A673 (cell line): ENCODE measurements at regions not wholly inside any gene's neighbourhood (a gene's known extent, or its start where the extent isn't known, plus 50 kb on each side); places are given as distances from the start of the nearest gene placed in this dataset.

Experiments used
- BruUV-seq: library from RNA; stranded (reverse); fragments of 400-500 nt; replicated peaks from 2 replicates; lab custom pipeline; 2021; lab: Mats Ljungman, UMichigan
- CTCF ChIA-PET: fragments of 300-600 bp; sonication (Branson Sonifier 250); formaldehyde crosslinking; loops from one replicate; lab custom pipeline; 2022; ENCODE audit warnings: antibody characterized with exemption; lab: Charles Lee
- POLR2A ChIA-PET: fragments of 300-600 bp; sonication (Branson Sonifier 250); formaldehyde crosslinking; loops from one replicate; lab custom pipeline; 2022; ENCODE audit warnings: antibody characterized with exemption; ENCODE audit not compliant: low non-redundant PET; lab: Charles Lee
- DNase-seq: peaks from one replicate; pipeline ENCODE4 v3.0.0-alpha.2; 2015; ENCODE audit warnings: low spot score
- H3K27ac ChIP-seq: fragments of 200-600 bp; sonication (generic); 2 replicates; pipeline ENCODE4 v1.5.1; 2016; ENCODE audit warnings: mixed run types, low read depth, mild to moderate bottlenecking, mixed read lengths, antibody characterized with exemption, low read length; ENCODE audit not compliant: poor library complexity, severe bottlenecking
- H3K27me3 ChIP-seq: fragments of 200-600 bp; sonication (generic); replicated peaks from 2 replicates; pipeline ENCODE4 v1.6.1; 2017; ENCODE audit warnings: mixed run types, low read depth, mild to moderate bottlenecking, mixed read lengths, antibody characterized with exemption, low read length; ENCODE audit not compliant: insufficient read depth, poor library complexity
- H3K36me3 ChIP-seq: fragments of 200-600 bp; sonication (generic); 2 replicates; pipeline ENCODE4 v1.6.1; 2016; ENCODE audit warnings: mixed run types, mild to moderate bottlenecking, mixed read lengths, antibody characterized with exemption, low read length; ENCODE audit not compliant: insufficient read depth, poor library complexity, severe bottlenecking
- H3K4me1 ChIP-seq: fragments of 200-600 bp; sonication (generic); 2 replicates; pipeline ENCODE4 v1.6.1; 2017; ENCODE audit warnings: mixed run types, mild to moderate bottlenecking, mixed read lengths, antibody characterized with exemption, low read length; ENCODE audit not compliant: insufficient read depth, poor library complexity, severe bottlenecking
- H3K4me3 ChIP-seq: fragments of 200-600 bp; sonication (generic); 2 replicates; pipeline ENCODE4 v1.5.1; 2016; ENCODE audit warnings: low read depth, mixed run types, mild to moderate bottlenecking, mixed read lengths, low read length; ENCODE audit not compliant: poor library complexity, severe bottlenecking
- H3K9me3 ChIP-seq: fragments of 200-600 bp; sonication (generic); 2 replicates; pipeline ENCODE4 v1.6.1; 2016; ENCODE audit warnings: mixed run types, low read depth, mild to moderate bottlenecking, mixed read lengths, antibody characterized with exemption, low read length; ENCODE audit not compliant: poor library complexity, severe bottlenecking
- CTCF ChIP-seq: fragments of 300-800, 200-600 bp; sonication (generic); conservative IDR thresholded peaks from 2 replicates; pipeline ENCODE4 v1.5.1; 2017; ENCODE audit warnings: low read depth, mild to moderate bottlenecking, antibody characterized with exemption, low read length, moderate library complexity, mixed read lengths
- EZH2 ChIP-seq: fragments of 200-600 bp; sonication (generic); IDR thresholded peaks from 2 replicates; pipeline ENCODE4 v1.6.1; 2017; ENCODE audit warnings: borderline replicate concordance, low read depth, mild to moderate bottlenecking, mixed read lengths, antibody characterized with exemption, low read length; ENCODE audit not compliant: poor library complexity, severe bottlenecking
- intact Hi-C: fragments of 100-400 bp; cut with micrococcal nuclease; formaldehyde crosslinking; loops from one replicate; pipeline ENCODE4 v1.10.0; 2022; ENCODE audit not compliant: unreplicated experiment

GRCh38 chr4:137957806-137958205, 284.3 kb downstream of the SLC7A11 start:
- H3K27me3 ChIP-seq = no peaks in the 10 kb centered on the region
- H3K4me1 ChIP-seq = peaks cover 3% of the 10 kb centered on the region
- no peaks in the 10 kb centered on the region for H3K36me3 ChIP-seq
- H3K9me3 ChIP-seq = no peaks in the 10 kb centered on the region
- ChIA-PET POLR2A (no interaction called here), CTCF (no interaction called here)
- TF ChIP-seq EZH2 = no peak
- TF ChIP-seq CTCF = no peak
- no peak for DNase-seq
- no TSS peak for BruUV-seq
- intact Hi-C loops = no loop called here
- H3K27ac ChIP-seq = no peak overlapping the region
- no peak overlapping the region for H3K4me3 ChIP-seq

- CTCF ChIA-PET = no interaction called here
- POLR2A ChIA-PET = no interaction called here
- DNase-seq = no peak
Observed at GRCh38 chr4:137956256-137956655, 285.9 kb downstream of the SLC7A11 start.

DNA sequence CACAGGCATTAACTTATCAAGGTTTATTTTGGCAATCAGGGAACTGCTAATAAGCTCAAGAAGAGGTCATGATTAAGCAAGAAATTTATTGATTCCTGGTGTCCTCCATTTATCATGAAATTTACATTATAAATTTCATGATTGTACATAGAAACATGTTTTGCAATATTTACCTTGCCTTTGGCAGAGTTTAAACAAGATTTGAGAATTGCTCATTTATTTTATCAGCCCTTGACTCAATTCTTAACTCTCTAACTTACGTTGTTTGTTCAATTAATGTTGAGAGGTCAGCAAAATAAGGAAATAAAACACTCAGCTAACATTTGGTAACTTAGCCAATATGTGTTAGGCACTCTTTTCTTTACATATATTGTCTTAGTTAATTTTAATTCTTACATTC, 286.6 kb downstream of the SLC7A11 start:
- POLR2A ChIA-PET = no interaction called here
- BruUV-seq = no TSS peak
- Histone ChIP-seq H3K27ac (no peak overlapping the region), H3K9me3 (no peaks in the 10 kb centered on the region), H3K36me3 (no peaks in the 10 kb centered on the region), H3K27me3 (no peaks in the 10 kb centered on the region), H3K4me3 (no peak overlapping the region), H3K4me1 (peaks cover 3% of the 10 kb centered on the region)
- DNase-seq = no peak
- intact Hi-C loops = no loop called here
- CTCF ChIA-PET = no interaction called here
- TF ChIP-seq EZH2 (no peak), CTCF (no peak)

More at GRCh38 chr4:137956256-137956655, 285.9 kb downstream of the SLC7A11 start:
- no peaks in the 10 kb centered on the region for H3K27me3 ChIP-seq
- no TSS peak for BruUV-seq
- intact Hi-C loops = no loop called here
- H3K9me3 ChIP-seq = no peaks in the 10 kb centered on the region
- H3K4me3 ChIP-seq = no peak overlapping the region
- TF ChIP-seq EZH2 = no peak
- no peak for TF ChIP-seq CTCF
- no peaks in the 10 kb centered on the region for H3K36me3 ChIP-seq
- H3K27ac ChIP-seq = no peak overlapping the region
- peaks cover 3% of the 10 kb centered on the region for H3K4me1 ChIP-seq
